Upper lobe of left lung (tissue), 6 donors: ENCODE measurements at regions not wholly inside any gene's neighbourhood (a gene's known extent, or its start where the extent isn't known, plus 50 kb on each side); places are given as distances from the start of the nearest gene placed in this dataset.

Source experiments
- ATAC-seq, 2 donors: fragments of 200-7000 bp; cut with Tn5 transposase; one replicate each; pipeline ENCODE4 v1.9.1; 2022; ENCODE audit warnings: mild to moderate bottlenecking in 2 of 2, moderate library complexity in 2 of 2; ENCODE audit not compliant: low FRiP score in 2 of 2
- DNase-seq, 2 donors: peaks; one replicate each; pipeline ENCODE4 v3.0.0-alpha.2; 2019 to 2020
- H3K27ac ChIP-seq, 4 donors: fragments of 200-600 bp; sonication (generic); one replicate each; pipeline ENCODE4 v1.5.1; 2016 to 2019
- H3K27me3 ChIP-seq, 4 donors: fragments of 200-600 bp; sonication (generic); one replicate each; pipeline ENCODE4 v1.5.1; 2017 to 2019
- H3K36me3 ChIP-seq, 4 donors: fragments of 200-600 bp; sonication (generic); one replicate each; pipeline ENCODE4 v1.5.1; 2016 to 2019
- H3K4me1 ChIP-seq, 4 donors: fragments of 200-600 bp; sonication (generic); one replicate each; pipeline ENCODE4 v1.5.1; 2018 to 2019
- H3K4me3 ChIP-seq, 4 donors: fragments of 200-600 bp; sonication (generic); one replicate each; pipeline ENCODE4 v1.5.1; 2017 to 2019; ENCODE audit warnings: mild to moderate bottlenecking in 2 of 4, moderate library complexity in 1 of 4
- H3K9me3 ChIP-seq, 4 donors: fragments of 200-600 bp; sonication (generic); one replicate each; pipeline ENCODE4 v1.5.1; 2018 to 2019
- CTCF ChIP-seq, 6 experiments: fragments of 450-650 bp in 4 of 6; fragments of 200-600 bp in 2 of 6; sonication (generic) in 2 of 6; IDR thresholded peaks; one replicate each; pipeline ENCODE4 v1.5.1; 2016 to 2019; ENCODE audit warnings: antibody characterized with exemption in 6 of 6
- EP300 ChIP-seq, 4 donors: sonication (generic); formaldehyde crosslinking; IDR thresholded peaks; one replicate each; pipeline ENCODE4 v1.5.1; 2017; ENCODE audit warnings: antibody characterized with exemption in 4 of 4, control low read depth in 2 of 4
- POLR2A ChIP-seq, 4 donors: fragments of 450-650 bp; IDR thresholded peaks; one replicate each; pipeline ENCODE4 v1.5.1; 2016 to 2017; ENCODE audit warnings: antibody characterized with exemption in 4 of 4, mild to moderate bottlenecking in 2 of 4
- POLR2AphosphoS5 ChIP-seq, 2 donors: sonication (generic); formaldehyde crosslinking; IDR thresholded peaks; one replicate each; pipeline ENCODE4 v1.5.1; 2017; ENCODE audit warnings: antibody characterized with exemption in 2 of 2
- WGBS, 2 donors: methylation state at CpG; one replicate each; pipeline ENCODE4 v1.1.5; 2017 to 2018; 5-methylcytosine and 5-hydroxymethylcytosine counted together
- donor health status: DM: no; HTN: no; CAD: no; lungs with moderate emphysema.
- donor health status: DM: no; HTN: yes; CAD: no; lungs with severe emphysema.

DNA sequence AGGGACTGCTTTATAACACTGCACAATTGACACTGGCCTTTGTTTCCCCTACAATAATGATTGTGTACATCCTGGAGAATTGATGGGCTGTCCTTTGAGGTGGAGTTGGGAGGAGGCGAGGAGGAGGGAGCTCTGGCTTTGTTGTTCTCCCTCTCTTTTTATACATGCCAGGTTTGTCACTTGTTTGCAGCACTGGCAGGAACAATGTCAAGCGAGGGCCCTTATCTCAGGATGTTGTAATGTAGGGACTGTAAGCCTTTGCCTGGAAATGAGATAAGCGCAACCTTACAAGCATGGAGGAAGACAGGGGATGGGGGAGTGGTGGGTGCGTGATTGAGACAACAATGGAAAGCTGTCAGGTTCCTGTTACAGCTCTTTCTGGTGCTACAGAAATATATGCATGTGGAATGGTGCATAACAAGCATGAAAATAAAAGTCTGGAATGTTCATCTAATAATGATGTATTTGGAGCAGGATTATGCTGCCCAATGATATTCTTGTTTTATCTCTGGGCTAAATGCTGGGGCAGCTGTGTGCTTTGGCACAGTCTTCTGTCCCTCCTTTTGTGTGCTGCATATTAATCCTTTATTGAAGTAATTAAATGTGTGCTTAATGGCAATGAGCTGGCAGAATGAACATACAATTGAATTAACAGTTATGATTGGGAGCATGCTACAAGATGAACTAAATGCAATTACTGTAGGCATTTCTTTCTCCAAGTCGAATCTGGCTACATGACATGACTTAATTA is 294.4 kb downstream of the GPAT3 start:
- DNase-seq: no peak
- WGBS, 2 donors: 41 to 47% methylated on average over 5 of the region's 5 CpGs
- H3K9me3 ChIP-seq: no peaks in the 10 kb centered on the region
- H3K4me3 ChIP-seq: no peak overlapping the region
- H3K4me1 ChIP-seq: no peaks in the 10 kb centered on the region
- no peak for ATAC-seq
- H3K27me3 ChIP-seq: no peaks in the 10 kb centered on the region
- H3K27ac ChIP-seq: no peak overlapping the region
- no peaks in the 10 kb centered on the region for H3K36me3 ChIP-seq
- TF ChIP-seq EP300 (IDR thresholded peaks at IDR 0.05) (no peak), POLR2A (IDR thresholded peaks at IDR 0.05) (no peak), CTCF (IDR thresholded peaks at IDR 0.05) (no peak), POLR2AphosphoS5 (IDR thresholded peaks at IDR 0.05) (no peak)

DNA sequence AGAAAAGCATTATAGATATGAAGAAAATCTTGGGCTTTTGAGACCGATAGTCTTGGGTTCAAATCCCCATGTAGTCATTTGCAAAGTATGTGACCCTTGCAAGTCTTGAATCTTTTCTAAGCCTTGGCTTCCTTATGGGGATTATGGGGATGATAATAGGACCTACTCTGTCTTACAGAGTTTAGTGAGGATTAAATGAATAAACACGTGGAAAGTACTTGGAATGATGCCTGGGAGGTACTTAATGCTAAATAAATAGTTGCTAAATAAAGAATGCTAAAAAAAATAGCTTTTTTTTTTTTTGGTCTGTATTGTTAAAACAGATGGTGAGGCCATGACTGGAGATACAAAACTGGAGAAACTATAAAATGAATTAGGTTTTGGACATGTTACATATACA is 292.7 kb downstream of the GPAT3 start:
- H3K27ac ChIP-seq: no peak overlapping the region
- no peaks in the 10 kb centered on the region for H3K27me3 ChIP-seq
- ATAC-seq (no peak), DNase-seq (no peak)
- no peak overlapping the region for H3K4me3 ChIP-seq
- TF ChIP-seq CTCF (IDR thresholded peaks at IDR 0.05) (no peak), EP300 (IDR thresholded peaks at IDR 0.05) (no peak), POLR2AphosphoS5 (IDR thresholded peaks at IDR 0.05) (no peak), POLR2A (IDR thresholded peaks at IDR 0.05) (no peak)
- no peaks in the 10 kb centered on the region for H3K36me3 ChIP-seq
- no peaks in the 10 kb centered on the region for H3K4me1 ChIP-seq
- WGBS, 2 donors: 59 to 71% methylated on average over 2 of the region's 2 CpGs
- H3K9me3 ChIP-seq: no peaks in the 10 kb centered on the region

DNA sequence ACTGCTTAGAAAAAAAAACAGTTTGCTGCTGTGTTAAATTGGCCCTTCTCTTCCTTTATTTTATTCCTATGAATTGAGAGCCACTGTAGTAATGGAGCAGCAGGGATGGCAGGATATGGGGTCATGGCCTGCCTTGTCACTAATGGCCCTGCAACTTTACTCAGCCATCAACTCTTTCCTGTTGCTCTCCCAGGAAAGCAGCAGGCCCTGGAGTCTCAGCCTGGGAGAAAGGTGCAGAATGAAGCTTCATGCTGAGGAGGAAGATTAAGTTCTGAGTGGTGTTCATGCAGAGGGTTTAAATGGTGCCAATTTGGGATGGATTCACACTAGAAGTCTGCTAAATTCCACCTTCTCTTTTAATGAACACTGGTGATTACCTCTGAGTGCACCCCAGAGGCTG is 285.6 kb downstream of the GPAT3 start:
- peaks cover 0 to 10% (median 5%) of the 10 kb centered on the region in 4 donors for H3K9me3 ChIP-seq
- DNase-seq (no peak), ATAC-seq (no peak)
- H3K27me3 ChIP-seq: no peaks in the 10 kb centered on the region
- TF ChIP-seq POLR2AphosphoS5 (IDR thresholded peaks at IDR 0.05): no peak
- no peak for TF ChIP-seq CTCF (IDR thresholded peaks at IDR 0.05)
- TF ChIP-seq POLR2A (IDR thresholded peaks at IDR 0.05): no peak
- no peak for TF ChIP-seq EP300 (IDR thresholded peaks at IDR 0.05)
- no peaks in the 10 kb centered on the region for H3K36me3 ChIP-seq
- H3K27ac ChIP-seq: no peak overlapping the region
- H3K4me3 ChIP-seq: no peak overlapping the region
- H3K4me1 ChIP-seq: no peaks in the 10 kb centered on the region

DNA sequence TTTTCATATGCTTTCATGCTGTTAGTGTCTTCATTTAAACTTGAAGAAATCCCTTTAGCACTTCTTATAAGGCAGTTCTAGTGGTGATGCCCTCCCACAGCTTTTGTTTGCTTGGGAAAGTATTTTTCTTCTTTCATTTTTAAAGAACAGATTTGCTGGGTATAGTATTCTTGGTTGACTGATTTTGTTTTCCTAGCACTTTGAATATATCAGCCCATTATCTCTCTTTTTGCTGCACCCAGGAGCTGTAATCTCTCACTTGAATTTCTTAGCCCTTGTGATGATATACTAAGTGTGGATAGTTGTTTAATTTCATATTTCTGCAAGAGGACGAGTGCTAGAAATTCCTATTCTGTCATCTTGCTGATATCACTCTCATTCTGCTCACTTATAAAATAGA is 283.7 kb downstream of the GPAT3 start:
- no peak overlapping the region for H3K4me3 ChIP-seq
- whole genome bisulfite sequencing, 2 donors: 65 to 79% methylated on average over 1 of the region's 1 CpG
- H3K27me3 ChIP-seq: no peaks in the 10 kb centered on the region
- H3K27ac ChIP-seq: no peak overlapping the region
- peaks cover 0 to 10% (median 5%) of the 10 kb centered on the region in 4 donors for H3K9me3 ChIP-seq
- DNase-seq: no peak
- no peak for ATAC-seq
- TF ChIP-seq EP300 (IDR thresholded peaks at IDR 0.05): no peak
- no peak for TF ChIP-seq POLR2A (IDR thresholded peaks at IDR 0.05)
- no peak for TF ChIP-seq POLR2AphosphoS5 (IDR thresholded peaks at IDR 0.05)
- no peaks in the 10 kb centered on the region for H3K36me3 ChIP-seq
- no peaks in the 10 kb centered on the region for H3K4me1 ChIP-seq

DNA sequence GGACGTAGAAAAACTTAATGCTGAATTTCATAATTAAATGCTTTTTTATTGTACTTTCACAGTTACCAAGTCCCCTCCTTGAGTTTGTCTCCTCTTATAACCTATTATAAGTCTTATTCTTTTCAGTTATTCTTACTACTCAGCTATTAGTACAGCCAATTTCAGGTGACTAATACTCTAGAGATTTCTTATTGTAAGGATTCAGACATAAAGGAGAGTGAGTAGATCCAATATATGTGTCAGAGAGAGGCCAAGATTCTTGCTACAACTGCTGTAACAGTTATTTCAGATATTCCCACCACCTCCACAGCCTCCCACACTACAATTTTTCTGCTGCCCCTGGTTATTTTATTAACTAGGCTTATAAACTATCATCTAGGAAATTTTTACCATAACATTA is 274.5 kb downstream of the GPAT3 start:
- no peak overlapping the region for H3K4me3 ChIP-seq
- no peaks in the 10 kb centered on the region for H3K9me3 ChIP-seq
- H3K4me1 ChIP-seq: no peaks in the 10 kb centered on the region
- DNase-seq (no peak), ATAC-seq (no peak)
- H3K36me3 ChIP-seq: no peaks in the 10 kb centered on the region
- no peak overlapping the region for H3K27ac ChIP-seq
- WGBS, 2 donors: 86 to 90% methylated on average over 1 of the region's 1 CpG
- no peak for TF ChIP-seq POLR2AphosphoS5 (IDR thresholded peaks at IDR 0.05)
- TF ChIP-seq POLR2A (IDR thresholded peaks at IDR 0.05): no peak
- no peak for TF ChIP-seq EP300 (IDR thresholded peaks at IDR 0.05)
- TF ChIP-seq CTCF (IDR thresholded peaks at IDR 0.05): no peak
- no peaks in the 10 kb centered on the region for H3K27me3 ChIP-seq
